A673 (cell line): ENCODE measurements at regions not wholly inside any gene's neighbourhood (a gene's known extent, or its start where the extent isn't known, plus 50 kb on each side); places are given as distances from the start of the nearest gene placed in this dataset.

Experiments
- BruUV-seq: library from RNA; stranded (reverse); fragments of 400-500 nt; replicated peaks from 2 replicates; lab custom pipeline; 2021; lab: Mats Ljungman, UMichigan
- CTCF ChIA-PET: fragments of 300-600 bp; sonication (Branson Sonifier 250); formaldehyde crosslinking; loops from one replicate; lab custom pipeline; 2022; ENCODE audit warnings: antibody characterized with exemption; lab: Charles Lee
- POLR2A ChIA-PET: fragments of 300-600 bp; sonication (Branson Sonifier 250); formaldehyde crosslinking; loops from one replicate; lab custom pipeline; 2022; ENCODE audit warnings: antibody characterized with exemption; ENCODE audit not compliant: low non-redundant PET; lab: Charles Lee
- DNase-seq: peaks from one replicate; pipeline ENCODE4 v3.0.0-alpha.2; 2015; ENCODE audit warnings: low spot score
- H3K27ac ChIP-seq: fragments of 200-600 bp; sonication (generic); 2 replicates; pipeline ENCODE4 v1.5.1; 2016; ENCODE audit warnings: mixed run types, low read depth, mild to moderate bottlenecking, mixed read lengths, antibody characterized with exemption, low read length; ENCODE audit not compliant: poor library complexity, severe bottlenecking
- H3K27me3 ChIP-seq: fragments of 200-600 bp; sonication (generic); replicated peaks from 2 replicates; pipeline ENCODE4 v1.6.1; 2017; ENCODE audit warnings: mixed run types, low read depth, mild to moderate bottlenecking, mixed read lengths, antibody characterized with exemption, low read length; ENCODE audit not compliant: insufficient read depth, poor library complexity
- H3K36me3 ChIP-seq: fragments of 200-600 bp; sonication (generic); 2 replicates; pipeline ENCODE4 v1.6.1; 2016; ENCODE audit warnings: mixed run types, mild to moderate bottlenecking, mixed read lengths, antibody characterized with exemption, low read length; ENCODE audit not compliant: insufficient read depth, poor library complexity, severe bottlenecking
- H3K4me1 ChIP-seq: fragments of 200-600 bp; sonication (generic); 2 replicates; pipeline ENCODE4 v1.6.1; 2017; ENCODE audit warnings: mixed run types, mild to moderate bottlenecking, mixed read lengths, antibody characterized with exemption, low read length; ENCODE audit not compliant: insufficient read depth, poor library complexity, severe bottlenecking
- H3K4me3 ChIP-seq: fragments of 200-600 bp; sonication (generic); 2 replicates; pipeline ENCODE4 v1.5.1; 2016; ENCODE audit warnings: low read depth, mixed run types, mild to moderate bottlenecking, mixed read lengths, low read length; ENCODE audit not compliant: poor library complexity, severe bottlenecking
- H3K9me3 ChIP-seq: fragments of 200-600 bp; sonication (generic); 2 replicates; pipeline ENCODE4 v1.6.1; 2016; ENCODE audit warnings: mixed run types, low read depth, mild to moderate bottlenecking, mixed read lengths, antibody characterized with exemption, low read length; ENCODE audit not compliant: poor library complexity, severe bottlenecking
- CTCF ChIP-seq: fragments of 300-800, 200-600 bp; sonication (generic); conservative IDR thresholded peaks from 2 replicates; pipeline ENCODE4 v1.5.1; 2017; ENCODE audit warnings: low read depth, mild to moderate bottlenecking, antibody characterized with exemption, low read length, moderate library complexity, mixed read lengths
- EZH2 ChIP-seq: fragments of 200-600 bp; sonication (generic); IDR thresholded peaks from 2 replicates; pipeline ENCODE4 v1.6.1; 2017; ENCODE audit warnings: borderline replicate concordance, low read depth, mild to moderate bottlenecking, mixed read lengths, antibody characterized with exemption, low read length; ENCODE audit not compliant: poor library complexity, severe bottlenecking
- intact Hi-C: fragments of 100-400 bp; cut with micrococcal nuclease; formaldehyde crosslinking; loops from one replicate; pipeline ENCODE4 v1.10.0; 2022; ENCODE audit not compliant: unreplicated experiment

- CTCF ChIA-PET = no interaction called here
- no peaks in the 10 kb centered on the region for H3K4me1 ChIP-seq
- intact Hi-C loops = no loop called here
- no peak overlapping the region for H3K4me3 ChIP-seq
- no peaks in the 10 kb centered on the region for H3K9me3 ChIP-seq
- no TSS peak for BruUV-seq
- TF ChIP-seq EZH2 (no peak), CTCF (no peak)
- DNase-seq = peak; percentile 6
- H3K36me3 ChIP-seq = no peaks in the 10 kb centered on the region
- no peaks in the 10 kb centered on the region for H3K27me3 ChIP-seq
- no peak overlapping the region for H3K27ac ChIP-seq
- POLR2A ChIA-PET = no interaction called here
Observed at GRCh38 chr4:167966143-167966542, 126.2 kb upstream of the ANXA10 start.

- H3K4me3 ChIP-seq = no peak overlapping the region
- no peaks in the 10 kb centered on the region for H3K27me3 ChIP-seq
- H3K36me3 ChIP-seq = no peaks in the 10 kb centered on the region
- BruUV-seq = no TSS peak
- intact Hi-C loops = no loop called here
- H3K9me3 ChIP-seq = no peaks in the 10 kb centered on the region
- TF ChIP-seq CTCF (no peak), EZH2 (no peak)
- no peak for DNase-seq
- H3K27ac ChIP-seq = no peak overlapping the region
- ChIA-PET POLR2A (no interaction called here), CTCF (no interaction called here)
- no peaks in the 10 kb centered on the region for H3K4me1 ChIP-seq
Observed at GRCh38 chr4:167973513-167973912, 118.8 kb upstream of the ANXA10 start.

GRCh38 chr4:167985565-167985964 is 106.8 kb upstream of the ANXA10 start:
- ChIA-PET CTCF (no interaction called here), POLR2A (no interaction called here)
- Histone ChIP-seq H3K4me1 (no peaks in the 10 kb centered on the region), H3K36me3 (no peaks in the 10 kb centered on the region), H3K27ac (no peak overlapping the region), H3K27me3 (no peaks in the 10 kb centered on the region), H3K9me3 (no peaks in the 10 kb centered on the region), H3K4me3 (no peak overlapping the region)
- DNase-seq = no peak
- intact Hi-C loops = no loop called here
- no TSS peak for BruUV-seq
- TF ChIP-seq CTCF (no peak), EZH2 (no peak)
